ENCODE measurements at regions not wholly inside any gene's neighbourhood (a gene's known extent, or its start where the extent isn't known, plus 50 kb on each side); places are given as distances from the start of the nearest gene placed in this dataset.
"Not testable (repeated sequence)": the region's sequence is repeated elsewhere in the genome, so short reads cannot be mapped to it uniquely, and the experiment has no call there.

- DNase-seq, result not testable (repeated sequence)
Measured at GRCh38 chr1:206314951-206315636, 111.8 kb downstream of the SRGAP2 start.

DNA sequence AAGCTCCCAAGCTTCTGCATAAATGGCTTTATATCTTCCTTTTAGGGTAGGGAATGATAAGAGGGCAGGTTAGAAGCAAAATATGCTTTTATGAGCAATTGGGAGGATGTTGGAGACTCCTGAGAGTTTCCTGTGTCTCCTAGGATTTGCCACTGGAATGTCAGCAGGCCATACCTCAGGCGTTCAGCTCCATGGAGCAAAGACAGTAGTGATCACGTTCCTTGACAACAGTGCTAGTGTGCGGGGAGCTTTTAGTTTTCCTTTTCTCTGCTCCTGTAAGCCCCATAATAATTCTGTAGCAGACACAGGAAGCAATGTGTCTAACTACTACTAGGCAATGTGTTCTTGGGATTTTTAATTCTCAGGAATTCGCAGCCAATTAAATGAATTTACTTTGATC is 113.6 kb downstream of the SRGAP2 start:
- not testable (repeated sequence) for DNase-seq

GRCh38 chr1:206317878-206318514 is 114.7 kb downstream of the SRGAP2 start:
- DNase-seq, result not testable (repeated sequence)

DNA sequence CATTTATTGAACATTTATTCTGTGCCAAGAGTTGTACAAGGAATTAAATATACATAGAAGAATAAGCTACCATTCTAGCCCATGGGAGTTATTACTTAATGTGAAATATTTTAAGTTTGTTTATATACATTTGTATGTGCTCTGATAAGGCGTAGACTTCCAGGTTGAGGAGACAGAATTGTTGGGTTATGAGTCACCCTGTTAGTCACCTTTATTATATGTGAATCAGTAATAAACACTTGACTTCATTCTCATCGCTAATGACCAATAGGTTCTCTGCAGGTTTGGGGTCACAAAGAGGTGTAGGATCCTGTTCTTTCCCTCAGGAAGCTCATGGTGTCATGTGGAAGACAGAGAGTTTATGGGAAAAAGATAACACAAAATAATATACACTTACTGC is 116.9 kb downstream of the SRGAP2 start:
- DNase-seq, result not testable (repeated sequence)

- not testable (repeated sequence) for DNase-seq
Measured at GRCh38 chr1:206326159-206326939, 123.0 kb downstream of the SRGAP2 start.

DNA sequence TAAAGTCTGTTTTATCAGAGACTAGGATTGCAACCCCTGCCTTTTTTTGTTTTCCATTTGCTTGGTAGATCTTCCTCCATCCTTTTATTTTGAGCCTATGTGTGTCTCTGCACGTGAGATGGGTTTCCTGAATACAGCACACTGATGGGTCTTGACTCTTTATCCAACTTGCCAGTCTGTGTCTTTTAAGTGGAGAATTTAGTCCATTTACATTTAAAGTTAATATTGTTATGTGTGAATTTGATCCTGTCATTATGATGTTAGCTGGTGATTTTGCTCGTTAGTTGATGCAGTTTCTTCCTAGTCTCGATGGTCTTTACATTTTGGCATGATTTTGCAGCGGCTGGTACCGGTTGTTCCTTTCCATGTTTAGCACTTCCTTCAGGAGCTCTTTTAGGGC is 128.3 kb downstream of the SRGAP2 start:
- not testable (repeated sequence) for DNase-seq

- DNase-seq, result not testable (repeated sequence)
Measured at GRCh38 chr1:206333316-206333715, 130.0 kb downstream of the SRGAP2 start.

- not testable (repeated sequence) for DNase-seq
Measured at GRCh38 chr1:206333897-206334296, 130.6 kb downstream of the SRGAP2 start.

- not testable (repeated sequence) for DNase-seq
Measured at GRCh38 chr1:206334481-206334880, 131.1 kb downstream of the SRGAP2 start.

DNA sequence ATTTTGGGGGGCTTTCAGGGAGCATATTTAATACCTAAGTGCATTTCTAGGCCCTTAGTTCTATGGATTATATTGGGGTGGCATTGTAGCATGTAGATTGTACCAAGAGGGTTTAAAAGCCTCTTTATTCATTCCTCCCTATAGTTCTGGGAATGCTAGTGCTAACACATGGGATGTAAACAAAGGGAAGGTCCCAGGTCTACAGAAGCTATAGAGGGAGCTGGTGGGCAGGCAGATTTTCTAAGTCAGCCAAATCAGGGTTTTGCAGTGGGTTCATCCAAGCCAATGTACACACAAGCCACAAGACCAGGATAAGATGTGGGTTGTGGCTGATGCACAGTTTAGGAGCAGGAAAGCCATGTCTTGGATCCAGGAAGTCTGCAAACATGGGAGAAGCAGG is 131.8 kb downstream of the SRGAP2 start:
- DNase-seq, result not testable (repeated sequence)

GRCh38 chr1:206335875-206336846 is 132.8 kb downstream of the SRGAP2 start:
- DNase-seq, result not testable (repeated sequence)

GRCh38 chr1:206337024-206337423 is 133.3 kb upstream of the IKBKE start:
- DNase-seq, result not testable (repeated sequence)

DNA sequence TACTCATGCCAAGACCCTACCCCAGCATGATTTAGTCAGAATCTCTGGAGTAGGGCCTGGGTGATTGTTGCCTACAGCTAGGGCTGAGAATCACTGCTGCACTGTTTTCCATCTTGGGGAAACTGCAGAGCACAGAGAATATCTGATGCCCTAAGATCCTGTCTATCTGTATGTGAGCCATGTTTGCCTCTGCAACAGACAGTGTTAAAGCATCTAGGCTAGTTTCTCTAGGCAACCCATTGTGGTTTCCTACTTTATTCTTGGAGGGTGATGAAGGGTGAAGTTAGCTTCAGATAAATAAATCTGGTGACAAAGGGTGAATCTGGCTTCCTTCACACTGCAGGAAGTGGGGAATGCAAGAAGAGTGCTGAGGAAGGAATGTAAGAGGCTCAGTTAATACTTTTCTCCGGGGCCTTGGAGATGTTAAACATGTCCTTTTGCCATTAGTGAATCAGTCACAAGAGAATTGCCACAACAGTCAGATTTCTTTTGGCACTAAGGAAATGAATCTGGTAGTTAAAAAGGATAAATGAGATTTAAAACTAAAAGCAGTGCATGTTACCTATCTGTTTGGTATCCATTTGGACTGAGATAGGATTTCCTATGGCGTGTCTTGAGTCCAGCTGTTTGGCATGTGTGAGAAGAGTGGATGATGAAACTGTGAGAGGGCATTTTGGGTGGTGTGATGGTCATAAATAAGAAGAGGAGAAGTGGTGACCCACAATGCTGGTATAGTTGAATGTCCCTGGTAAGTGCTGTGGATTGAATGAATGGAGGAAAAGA is 119.6 kb upstream of the IKBKE start:
- DNase-seq, result not testable (repeated sequence)

DNA sequence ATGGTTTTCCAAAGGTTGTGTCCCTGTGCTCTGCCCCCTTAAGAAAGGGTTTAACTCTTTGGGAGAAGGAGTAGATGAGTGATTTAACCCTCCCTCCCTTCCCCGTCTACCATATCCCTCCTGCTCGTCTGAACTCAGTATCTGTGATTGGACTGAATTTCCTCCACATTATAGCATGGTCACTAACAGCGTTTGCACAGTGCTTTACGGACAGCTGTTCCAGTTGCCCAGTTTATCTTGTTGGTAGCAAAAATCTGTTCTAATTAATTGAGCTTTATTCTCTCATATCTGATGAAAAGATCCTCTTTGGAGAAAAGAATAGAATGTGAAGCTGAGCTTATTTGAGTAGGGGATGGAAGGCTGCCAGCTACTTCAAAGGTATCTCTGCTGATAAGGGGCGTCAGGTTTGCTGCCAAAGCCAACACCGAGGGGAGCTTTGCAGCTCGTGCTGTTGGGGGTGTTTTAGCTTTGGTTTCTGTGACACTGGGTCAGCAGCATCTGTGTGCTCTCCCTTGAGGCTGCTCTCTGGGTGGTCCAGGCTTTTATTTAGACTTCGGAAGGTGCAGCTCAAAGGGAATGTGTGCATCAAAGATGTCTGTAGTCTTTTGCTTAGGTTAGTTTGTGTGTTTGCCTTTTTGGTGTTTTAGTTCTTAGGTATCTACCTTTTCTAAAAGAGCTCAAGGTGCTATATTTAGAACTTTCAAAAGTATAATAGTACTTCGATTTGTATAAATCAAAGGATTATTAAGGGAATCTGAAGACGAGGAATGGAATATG is 118.8 kb upstream of the IKBKE start:
- DNase-seq, result not testable (repeated sequence)

DNA sequence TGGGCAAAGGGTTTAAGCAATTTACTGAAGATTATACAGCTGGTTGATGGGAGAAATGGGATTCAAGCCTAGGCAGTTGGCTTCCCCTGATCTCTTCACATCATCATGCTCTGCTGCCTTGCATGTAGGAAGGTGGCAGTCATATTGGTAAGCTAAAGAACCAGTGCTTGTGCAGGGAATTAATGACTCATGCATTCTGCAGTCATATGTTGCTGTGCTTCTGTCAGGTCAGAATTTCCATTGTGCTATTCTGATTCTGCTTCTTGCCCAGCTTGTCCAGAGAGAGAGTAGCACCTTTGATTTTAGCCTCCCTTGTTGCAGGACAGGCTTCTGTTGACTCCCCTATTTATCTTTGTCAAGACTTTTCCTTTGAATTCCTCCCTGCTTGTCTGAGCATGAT is 114.0 kb upstream of the IKBKE start:
- not testable (repeated sequence) for DNase-seq

- not testable (repeated sequence) for DNase-seq
Measured at GRCh38 chr1:206357962-206358361, 112.3 kb upstream of the IKBKE start.

GRCh38 chr1:206358771-206359170 is 111.5 kb upstream of the IKBKE start:
- not testable (repeated sequence) for DNase-seq

GRCh38 chr1:206359377-206359776 is 110.9 kb upstream of the IKBKE start:
- not testable (repeated sequence) for DNase-seq

DNA sequence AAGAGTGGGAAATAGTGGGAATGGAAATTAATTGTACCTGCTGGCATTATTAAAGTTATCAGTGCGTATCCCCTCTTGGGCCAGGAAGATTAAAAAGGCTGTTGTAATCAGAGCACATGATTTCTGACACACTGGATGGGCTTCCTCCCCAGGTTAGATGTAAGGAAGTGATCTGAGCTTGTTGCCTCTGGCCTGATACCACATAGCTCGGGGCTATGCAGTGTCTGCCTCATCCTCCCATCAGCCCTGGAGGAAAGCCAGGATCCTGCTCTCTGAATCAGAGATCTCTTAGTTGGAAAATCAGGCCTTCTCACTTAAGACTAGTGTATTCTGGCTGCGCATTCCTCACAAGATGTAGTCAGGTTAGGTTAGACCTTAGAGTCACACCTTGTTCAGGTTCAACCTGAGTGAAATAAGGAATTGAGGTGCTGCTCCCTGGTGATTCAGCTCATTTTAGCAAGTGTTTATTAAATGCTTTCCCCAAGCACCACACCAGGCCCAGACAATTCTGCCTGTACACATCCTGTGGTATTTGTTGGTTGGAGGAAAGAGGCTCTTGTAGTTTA is 108.2 kb upstream of the IKBKE start:
- not testable (repeated sequence) for DNase-seq

- not testable (repeated sequence) for DNase-seq
Measured at GRCh38 chr1:206362994-206363393, 107.3 kb upstream of the IKBKE start.

All from hematopoietic multipotent progenitor cell treated with erythropoietin and hydrocortisone succinate and interleukin-3 and kit ligand, for 6 days (in vitro differentiated cells).